ENCODE measurements at regions not wholly inside any gene's neighbourhood (a gene's known extent, or its start where the extent isn't known, plus 50 kb on each side); places are given as distances from the start of the nearest gene placed in this dataset.

DNA sequence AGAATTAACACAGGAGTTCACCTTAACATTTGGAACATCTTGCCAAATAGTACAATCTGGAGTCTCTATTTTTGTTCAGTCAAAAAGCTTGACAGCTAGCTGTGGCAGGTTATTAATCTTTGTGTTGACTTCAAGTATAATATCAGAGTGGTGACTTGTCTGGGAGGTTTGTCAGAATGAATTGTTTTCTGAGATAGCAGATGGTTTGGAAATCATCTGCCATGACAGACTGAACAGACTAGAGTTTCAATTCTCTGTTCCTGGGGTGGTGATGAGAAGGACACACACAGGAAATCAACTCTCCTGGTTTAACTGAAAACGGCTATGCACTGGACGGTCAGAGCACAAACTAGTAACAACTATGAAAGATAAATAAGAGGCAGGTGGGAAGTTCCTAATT lies 203.3 kb upstream of the EMCN start:
- H3K4me3 ChIP-seq (replicated peaks in 1 of 2; ENCODE audit: low read depth in 1 of 2, low read length in 2 of 2): no peak overlapping the region
- BruUV-seq (replicated peaks): no TSS peak
- H3K79me2 ChIP-seq (ENCODE audit: insufficient read depth, low read length): no peaks in the 10 kb centered on the region
- ChIA-PET CTCF (no interaction called here), POLR2A (no interaction called here), RAD21 (ENCODE audit: low non-redundant PET in 1 of 2, low total read pairs in 2 of 2, uncharacterized antibody in 2 of 2, unreplicated experiment in 2 of 2) (no interaction called here)
- no peak overlapping the region for H3K4me2 ChIP-seq (ENCODE audit: low read length)
- DNase-seq (ENCODE audit: low read depth, low spot score) (no peak), ATAC-seq (no peak)
- TF ChIP-seq CEBPB (IDR thresholded peaks at IDR 0.05; ENCODE audit: low read depth) (no peak), SP1 (IDR thresholded peaks at IDR 0.05; ENCODE audit: low read depth) (no peak), JUND (IDR thresholded peaks at IDR 0.05) (no peak), YY1 (IDR thresholded peaks at IDR 0.05; ENCODE audit: extremely low read depth, insufficient replicate concordance, low read depth, low read length) (no peak), EZH2phosphoT487 (IDR thresholded peaks at IDR 0.05; ENCODE audit: borderline replicate concordance) (no peak), ELF1 (IDR thresholded peaks at IDR 0.05; ENCODE audit: borderline replicate concordance, low read depth) (no peak), RAD21 (IDR thresholded peaks at IDR 0.05; ENCODE audit: low read depth) (no peak)
- TF ChIP-seq, protein P1, sequence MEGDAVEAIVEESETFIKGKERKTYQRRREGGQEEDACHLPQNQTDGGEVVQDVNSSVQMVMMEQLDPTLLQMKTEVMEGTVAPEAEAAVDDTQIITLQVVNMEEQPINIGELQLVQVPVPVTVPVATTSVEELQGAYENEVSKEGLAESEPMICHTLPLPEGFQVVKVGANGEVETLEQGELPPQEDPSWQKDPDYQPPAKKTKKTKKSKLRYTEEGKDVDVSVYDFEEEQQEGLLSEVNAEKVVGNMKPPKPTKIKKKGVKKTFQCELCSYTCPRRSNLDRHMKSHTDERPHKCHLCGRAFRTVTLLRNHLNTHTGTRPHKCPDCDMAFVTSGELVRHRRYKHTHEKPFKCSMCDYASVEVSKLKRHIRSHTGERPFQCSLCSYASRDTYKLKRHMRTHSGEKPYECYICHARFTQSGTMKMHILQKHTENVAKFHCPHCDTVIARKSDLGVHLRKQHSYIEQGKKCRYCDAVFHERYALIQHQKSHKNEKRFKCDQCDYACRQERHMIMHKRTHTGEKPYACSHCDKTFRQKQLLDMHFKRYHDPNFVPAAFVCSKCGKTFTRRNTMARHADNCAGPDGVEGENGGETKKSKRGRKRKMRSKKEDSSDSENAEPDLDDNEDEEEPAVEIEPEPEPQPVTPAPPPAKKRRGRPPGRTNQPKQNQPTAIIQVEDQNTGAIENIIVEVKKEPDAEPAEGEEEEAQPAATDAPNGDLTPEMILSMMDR (IDR thresholded peaks at IDR 0.05 in 2 of 3, conservative IDR thresholded peaks at IDR 0.05 in 1 of 3; ENCODE audit: borderline replicate concordance in 1 of 3, insufficient read depth in 1 of 3, low read depth in 2 of 3, low read length in 2 of 3): no peak
- no peak overlapping the region for H2AFZ ChIP-seq (ENCODE audit: low read depth, low read length, poor library complexity, severe bottlenecking)
- no peak overlapping the region for H3K27ac ChIP-seq (ENCODE audit: low read depth, low read length)
- no peaks in the 10 kb centered on the region for H3K27me3 ChIP-seq (ENCODE audit: insufficient read depth, low read length)
- H3K9me2 ChIP-seq (ENCODE audit: insufficient read depth): no peaks in the 10 kb centered on the region
- H3K4me1 ChIP-seq (ENCODE audit: control insufficient read depth in 1 of 2, insufficient read depth in 2 of 2, low read length in 2 of 2): peaks cover 0 to 4% of the 10 kb centered on the region in 2 experiments; a peak in 1 of 4 replicates
- intact Hi-C loops (cut with micrococcal nuclease): no loop called here
- no peak overlapping the region for H3K9ac ChIP-seq (ENCODE audit: low read length)
- no peaks in the 10 kb centered on the region for H3K36me3 ChIP-seq (ENCODE audit: control insufficient read depth in 1 of 2, insufficient read depth in 2 of 2, low read length in 2 of 2)
- no peaks in the 10 kb centered on the region for H4K20me1 ChIP-seq (ENCODE audit: insufficient read depth)
- no peaks in the 10 kb centered on the region for H3K9me3 ChIP-seq (ENCODE audit: control insufficient read depth in 1 of 2, insufficient read depth in 1 of 2, low read depth in 1 of 2, low read length in 2 of 2)

DNA sequence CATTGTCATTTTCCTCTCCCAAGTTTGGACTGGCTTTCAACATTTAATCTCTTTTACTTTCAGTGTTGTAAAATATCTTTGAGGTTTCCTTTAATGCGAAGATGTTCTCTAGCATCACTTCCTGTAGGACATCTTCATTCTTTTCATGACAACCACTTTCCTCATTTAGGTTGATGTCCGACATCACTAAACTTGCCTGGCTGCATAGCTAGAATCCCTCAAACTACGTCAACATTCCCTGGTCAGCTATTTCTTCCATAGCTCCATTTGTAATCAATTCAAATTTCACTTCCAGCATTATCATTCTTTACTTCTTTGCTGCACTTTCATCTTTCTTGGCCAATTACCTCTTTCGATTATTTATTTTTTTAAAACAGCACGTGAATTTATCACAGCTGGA lies 198.6 kb upstream of the EMCN start:
- Histone ChIP-seq H3K27ac (ENCODE audit: low read depth, low read length) (no peak overlapping the region), H4K20me1 (ENCODE audit: insufficient read depth) (no peaks in the 10 kb centered on the region), H2AFZ (ENCODE audit: low read depth, low read length, poor library complexity, severe bottlenecking) (no peak overlapping the region), H3K9ac (ENCODE audit: low read length) (no peak overlapping the region), H3K27me3 (ENCODE audit: insufficient read depth, low read length) (no peaks in the 10 kb centered on the region), H3K9me3 (ENCODE audit: control insufficient read depth in 1 of 2, insufficient read depth in 1 of 2, low read depth in 1 of 2, low read length in 2 of 2) (no peaks in the 10 kb centered on the region), H3K4me1 (ENCODE audit: control insufficient read depth in 1 of 2, insufficient read depth in 2 of 2, low read length in 2 of 2) (no peaks in the 10 kb centered on the region), H3K4me3 (replicated peaks in 1 of 2; ENCODE audit: low read depth in 1 of 2, low read length in 2 of 2) (no peak overlapping the region), H3K9me2 (ENCODE audit: insufficient read depth) (no peaks in the 10 kb centered on the region), H3K79me2 (ENCODE audit: insufficient read depth, low read length) (no peaks in the 10 kb centered on the region), H3K4me2 (ENCODE audit: low read length) (no peak overlapping the region), H3K36me3 (ENCODE audit: control insufficient read depth in 1 of 2, insufficient read depth in 2 of 2, low read length in 2 of 2) (no peaks in the 10 kb centered on the region)
- ChIA-PET POLR2A (no interaction called here), RAD21 (ENCODE audit: low non-redundant PET in 1 of 2, low total read pairs in 2 of 2, uncharacterized antibody in 2 of 2, unreplicated experiment in 2 of 2) (no interaction called here), CTCF (no interaction called here)
- no peak for ATAC-seq
- no peak for DNase-seq (ENCODE audit: low read depth, low spot score)
- no TSS peak for BruUV-seq (replicated peaks)
- TF ChIP-seq ELF1 (IDR thresholded peaks at IDR 0.05; ENCODE audit: borderline replicate concordance, low read depth): no peak
- TF ChIP-seq POLR2A (IDR thresholded peaks at IDR 0.05; ENCODE audit: borderline replicate concordance, extremely low read depth, insufficient read depth, insufficient read length): no peak
- TF ChIP-seq EZH2phosphoT487 (IDR thresholded peaks at IDR 0.05; ENCODE audit: borderline replicate concordance): no peak
- TF ChIP-seq, protein P2, sequence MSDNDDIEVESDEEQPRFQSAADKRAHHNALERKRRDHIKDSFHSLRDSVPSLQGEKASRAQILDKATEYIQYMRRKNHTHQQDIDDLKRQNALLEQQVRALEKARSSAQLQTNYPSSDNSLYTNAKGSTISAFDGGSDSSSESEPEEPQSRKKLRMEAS (IDR thresholded peaks at IDR 0.05): no peak
- TF ChIP-seq RAD21 (IDR thresholded peaks at IDR 0.05; ENCODE audit: low read depth): no peak
- TF ChIP-seq, protein P3, sequence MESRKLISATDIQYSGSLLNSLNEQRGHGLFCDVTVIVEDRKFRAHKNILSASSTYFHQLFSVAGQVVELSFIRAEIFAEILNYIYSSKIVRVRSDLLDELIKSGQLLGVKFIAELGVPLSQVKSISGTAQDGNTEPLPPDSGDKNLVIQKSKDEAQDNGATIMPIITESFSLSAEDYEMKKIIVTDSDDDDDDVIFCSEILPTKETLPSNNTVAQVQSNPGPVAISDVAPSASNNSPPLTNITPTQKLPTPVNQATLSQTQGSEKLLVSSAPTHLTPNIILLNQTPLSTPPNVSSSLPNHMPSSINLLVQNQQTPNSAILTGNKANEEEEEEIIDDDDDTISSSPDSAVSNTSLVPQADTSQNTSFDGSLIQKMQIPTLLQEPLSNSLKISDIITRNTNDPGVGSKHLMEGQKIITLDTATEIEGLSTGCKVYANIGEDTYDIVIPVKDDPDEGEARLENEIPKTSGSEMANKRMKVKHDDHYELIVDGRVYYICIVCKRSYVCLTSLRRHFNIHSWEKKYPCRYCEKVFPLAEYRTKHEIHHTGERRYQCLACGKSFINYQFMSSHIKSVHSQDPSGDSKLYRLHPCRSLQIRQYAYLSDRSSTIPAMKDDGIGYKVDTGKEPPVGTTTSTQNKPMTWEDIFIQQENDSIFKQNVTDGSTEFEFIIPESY (IDR thresholded peaks at IDR 0.05; ENCODE audit: extremely low read depth, insufficient replicate concordance, low read length): no peak
- intact Hi-C loops (cut with micrococcal nuclease): no loop called here
